ENCODE measurements at regions not wholly inside any gene's neighbourhood (a gene's known extent, or its start where the extent isn't known, plus 50 kb on each side); places are given as distances from the start of the nearest gene placed in this dataset.

- no peak for DNase-seq
Measured at GRCh38 chr20:18971574-18971973, 158.0 kb downstream of the SCP2D1 start.

GRCh38 chr20:18972251-18972876, 158.8 kb downstream of the SCP2D1 start:
- no peak for DNase-seq

- DNase-seq, result no peak
Measured at GRCh38 chr20:18973529-18974173, 160.1 kb downstream of the SCP2D1 start.

GRCh38 chr20:18974660-18975059, 161.1 kb downstream of the SCP2D1 start:
- DNase-seq, result no peak

GRCh38 chr20:18977441-18977840, 163.9 kb downstream of the SCP2D1 start:
- DNase-seq, result no peak

- no peak for DNase-seq
Measured at GRCh38 chr20:18978311-18978710, 164.7 kb downstream of the SCP2D1 start.

- no peak for DNase-seq
Measured at GRCh38 chr20:18979132-18979531, 165.5 kb downstream of the SCP2D1 start.

- no peak for DNase-seq
Measured at GRCh38 chr20:18981962-18982539, 168.5 kb downstream of the SCP2D1 start.

GRCh38 chr20:18983796-18984195, 170.2 kb downstream of the SCP2D1 start:
- DNase-seq, result no peak

GRCh38 chr20:18984238-18985200, 170.9 kb downstream of the SCP2D1 start:
- no peak for DNase-seq

GRCh38 chr20:18985551-18985950, 172.0 kb downstream of the SCP2D1 start:
- DNase-seq, result no peak

- no peak for DNase-seq
Measured at GRCh38 chr20:18986146-18986830, 172.7 kb downstream of the SCP2D1 start.

GRCh38 chr20:18986895-18987580, 173.5 kb downstream of the SCP2D1 start:
- DNase-seq, result no peak

GRCh38 chr20:18987781-18988360, 174.3 kb downstream of the SCP2D1 start:
- DNase-seq, result no peak

- no peak for DNase-seq
Measured at GRCh38 chr20:18988701-18989100, 175.1 kb downstream of the SCP2D1 start.

GRCh38 chr20:18989736-18990474, 176.3 kb downstream of the SCP2D1 start:
- DNase-seq, result no peak

GRCh38 chr20:18991012-18991411, 177.4 kb downstream of the SCP2D1 start:
- no peak for DNase-seq

GRCh38 chr20:18992418-18992817, 178.8 kb downstream of the SCP2D1 start:
- no peak for DNase-seq

GRCh38 chr20:18995455-18995854, 181.9 kb downstream of the SCP2D1 start:
- no peak for DNase-seq

- no peak for DNase-seq
Measured at GRCh38 chr20:18999086-18999485, 185.5 kb downstream of the SCP2D1 start.

GRCh38 chr20:19000078-19000477, 186.5 kb downstream of the SCP2D1 start:
- no peak for DNase-seq

All from NCI-H526 (cell line).